Smooth muscle cell (in vitro differentiated cells): ENCODE measurements at regions not wholly inside any gene's neighbourhood (a gene's known extent, or its start where the extent isn't known, plus 50 kb on each side); places are given as distances from the start of the nearest gene placed in this dataset.

Source experiments
- DNase-seq: peaks from one replicate; lab custom pipeline; 2025; ENCODE audit not compliant: unreplicated experiment; lab: John Stamatoyannopoulos, UW
- H2AFZ ChIP-seq: fragments of 200-600 bp; sonication (generic); 2 replicates; pipeline ENCODE4 v1.6.0; 2016; ENCODE audit warnings: antibody characterized with exemption, low read depth, mild to moderate bottlenecking
- H3F3A ChIP-seq: fragments of 200-600 bp; sonication (generic); 2 replicates; pipeline ENCODE4 v1.6.0; 2017; ENCODE audit warnings: antibody characterized with exemption, low read depth
- H3K27ac ChIP-seq: fragments of 200-600 bp; sonication (generic); 2 replicates; pipeline ENCODE4 v1.5.1; 2016; ENCODE audit warnings: low read depth, mild to moderate bottlenecking
- H3K27me3 ChIP-seq: fragments of 200-600 bp; sonication (generic); 2 replicates; pipeline ENCODE4 v1.6.1; 2016; ENCODE audit warnings: low read depth, mild to moderate bottlenecking
- H3K36me3 ChIP-seq: fragments of 200-600 bp; sonication (generic); 2 replicates; pipeline ENCODE4 v1.5.1; 2016; ENCODE audit warnings: low read depth
- H3K4me1 ChIP-seq: fragments of 200-600 bp; sonication (generic); 2 replicates; pipeline ENCODE4 v1.5.1; 2016; ENCODE audit warnings: low read depth
- H3K4me2 ChIP-seq: fragments of 200-600 bp; sonication (generic); 2 replicates; pipeline ENCODE4 v1.6.0; 2016; ENCODE audit warnings: mild to moderate bottlenecking
- H3K4me3 ChIP-seq: fragments of 200-600 bp; sonication (generic); 2 replicates; pipeline ENCODE4 v1.5.1; 2016; ENCODE audit warnings: mild to moderate bottlenecking
- H3K79me2 ChIP-seq: fragments of 200-600 bp; sonication (generic); 2 replicates; pipeline ENCODE4 v1.6.0; 2016; ENCODE audit warnings: low read depth, mild to moderate bottlenecking
- H3K9ac ChIP-seq: fragments of 200-600 bp; sonication (generic); 2 replicates; pipeline ENCODE4 v1.6.0; 2016; ENCODE audit warnings: low read depth
- H3K9me3 ChIP-seq: fragments of 200-600 bp; sonication (generic); replicated peaks from 2 replicates; pipeline ENCODE4 v1.5.1; 2016; ENCODE audit warnings: low read depth
- H4K20me1 ChIP-seq: fragments of 200-600 bp; sonication (generic); 2 replicates; pipeline ENCODE4 v1.6.0; 2016; ENCODE audit warnings: low read depth
- CTCF ChIP-seq: fragments of 200-600 bp; sonication (generic); IDR thresholded peaks from 2 replicates; pipeline ENCODE4 v1.5.1; 2017; ENCODE audit warnings: borderline replicate concordance, mild to moderate bottlenecking, antibody characterized with exemption; ENCODE audit not compliant: insufficient read depth, poor library complexity, severe bottlenecking
- WGBS: methylation state at CpG from one replicate; pipeline ENCODE4 v1.1.7; 2016; ENCODE audit warnings: low lambda C conversion rate; 5-methylcytosine and 5-hydroxymethylcytosine counted together

DNA sequence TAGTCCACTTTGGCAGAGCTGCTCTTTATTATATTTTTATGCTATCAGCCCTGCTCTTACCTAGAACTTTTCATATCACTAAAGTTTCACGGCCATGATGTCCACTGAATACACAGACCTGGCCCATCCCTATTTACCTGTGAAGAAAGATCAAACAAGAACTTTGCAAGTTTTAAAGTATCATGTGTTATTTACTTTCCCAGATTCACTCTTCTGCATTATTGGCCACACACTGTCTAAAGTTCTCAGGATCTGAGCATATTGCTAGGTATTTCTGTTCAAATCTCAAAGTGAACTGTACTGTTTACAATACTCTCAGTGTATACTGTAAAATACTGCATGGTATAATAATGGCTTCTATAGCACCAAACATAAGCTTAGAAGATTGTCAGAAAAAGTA is 405.2 kb downstream of the KLF12 start:
- H3F3A ChIP-seq = no peaks in the 10 kb centered on the region
- H3K4me2 ChIP-seq = no peak overlapping the region
- no peaks in the 10 kb centered on the region for H3K79me2 ChIP-seq
- 91% methylated on average over 1 of the region's 1 CpG for WGBS
- H3K27me3 ChIP-seq = no peaks in the 10 kb centered on the region
- no peaks in the 10 kb centered on the region for H4K20me1 ChIP-seq
- H3K9me3 ChIP-seq = no peaks in the 10 kb centered on the region
- H3K4me3 ChIP-seq = no peak overlapping the region
- no peak for TF ChIP-seq CTCF
- no peak overlapping the region for H3K27ac ChIP-seq
- H3K9ac ChIP-seq = no peak overlapping the region
- H3K36me3 ChIP-seq = no peaks in the 10 kb centered on the region
- no peak overlapping the region for H2AFZ ChIP-seq
- no peaks in the 10 kb centered on the region for H3K4me1 ChIP-seq
- no peak for DNase-seq

GRCh38 chr13:73722120-73722519 is 412.1 kb downstream of the KLF12 start:
- no peak overlapping the region for H2AFZ ChIP-seq

DNA sequence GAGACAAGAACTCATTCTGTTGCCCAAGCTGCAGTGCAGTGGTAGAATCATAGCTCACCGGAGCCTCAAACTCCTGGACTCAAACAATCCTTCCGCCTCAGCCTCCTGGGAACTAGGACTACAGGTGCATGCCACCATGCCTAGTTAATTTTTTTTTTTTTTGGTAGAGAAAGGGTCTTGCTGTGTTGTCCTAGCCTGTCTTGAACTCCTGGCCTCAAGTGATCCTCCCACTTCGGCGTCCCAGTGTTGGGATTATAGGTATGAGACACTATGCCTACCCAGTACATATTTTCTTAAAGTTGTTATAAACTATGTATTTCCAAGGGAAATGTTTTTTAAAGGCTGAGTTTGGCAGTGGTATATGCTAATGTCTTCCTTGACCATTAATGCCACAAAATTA is 412.6 kb downstream of the KLF12 start:
- Histone ChIP-seq H3K27me3 (no peaks in the 10 kb centered on the region), H3K4me1 (no peaks in the 10 kb centered on the region), H3F3A (no peaks in the 10 kb centered on the region), H3K9me3 (no peaks in the 10 kb centered on the region), H3K4me3 (no peak overlapping the region), H3K9ac (no peak overlapping the region), H3K79me2 (no peaks in the 10 kb centered on the region), H3K36me3 (no peaks in the 10 kb centered on the region), H3K4me2 (no peak overlapping the region), H3K27ac (peak overlapping the region; percentile 23), H2AFZ (no peak overlapping the region), H4K20me1 (no peaks in the 10 kb centered on the region)
- WGBS = 94% methylated on average over 4 of the region's 4 CpGs
- TF ChIP-seq CTCF = no peak
- no peak for DNase-seq

More at GRCh38 chr13:73722120-73722519, 412.1 kb downstream of the KLF12 start:
- WGBS = 20% methylated on average over 1 of the region's 1 CpG
- Histone ChIP-seq H4K20me1 (no peaks in the 10 kb centered on the region), H3K4me1 (no peaks in the 10 kb centered on the region), H3K4me2 (no peak overlapping the region), H3F3A (no peaks in the 10 kb centered on the region), H3K27me3 (no peaks in the 10 kb centered on the region), H3K9ac (no peak overlapping the region), H3K9me3 (no peaks in the 10 kb centered on the region), H3K79me2 (no peaks in the 10 kb centered on the region), H3K4me3 (no peak overlapping the region), H3K36me3 (no peaks in the 10 kb centered on the region), H3K27ac (peak overlapping the region; percentile 23)
- TF ChIP-seq CTCF = peak; percentile 35
- no peak for DNase-seq

GRCh38 chr13:73720216-73720840 is 413.9 kb downstream of the KLF12 start:
- Histone ChIP-seq H4K20me1 (no peaks in the 10 kb centered on the region), H3F3A (no peaks in the 10 kb centered on the region), H3K27me3 (no peaks in the 10 kb centered on the region), H3K79me2 (no peaks in the 10 kb centered on the region), H3K4me1 (no peaks in the 10 kb centered on the region), H3K9ac (no peak overlapping the region), H3K4me3 (no peak overlapping the region), H3K9me3 (no peaks in the 10 kb centered on the region), H2AFZ (no peak overlapping the region), H3K27ac (no peak overlapping the region), H3K36me3 (no peaks in the 10 kb centered on the region), H3K4me2 (no peak overlapping the region)
- TF ChIP-seq CTCF = no peak
- DNase-seq = no peak
- WGBS = 89% methylated on average over 5 of the region's 5 CpGs
